ENCODE measurements at regions not wholly inside any gene's neighbourhood (a gene's known extent, or its start where the extent isn't known, plus 50 kb on each side); places are given as distances from the start of the nearest gene placed in this dataset.

DNA sequence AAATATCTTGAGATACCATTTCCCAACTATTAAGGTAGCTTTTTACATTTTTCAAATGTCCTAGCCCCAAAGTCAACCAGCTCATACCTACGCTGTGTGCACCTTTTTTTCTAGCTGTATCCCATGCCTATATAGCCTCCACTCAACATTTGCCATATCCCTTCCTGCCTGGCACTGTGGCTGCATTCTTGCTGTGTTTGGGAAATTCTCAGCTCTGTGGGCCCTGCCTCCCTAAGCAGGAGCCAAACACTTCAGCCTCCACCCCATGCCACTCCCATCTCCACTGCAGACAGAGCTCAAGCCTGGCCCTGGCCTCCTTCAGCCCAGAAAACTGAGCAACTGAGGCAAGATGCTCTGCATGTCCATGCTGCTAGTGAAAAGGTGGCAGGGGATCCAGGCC is 141.3 kb downstream of the RAB11FIP2 start:
- H3K4me1 ChIP-seq, result no peaks in the 10 kb centered on the region
- no peak for DNase-seq
- no peak overlapping the region for H3K4me3 ChIP-seq
- no peak overlapping the region for H3K27ac ChIP-seq
- H3K36me3 ChIP-seq, result no peaks in the 10 kb centered on the region
- TF ChIP-seq POLR2A (IDR thresholded peaks at IDR 0.05) (no peak), CTCF (IDR thresholded peaks at IDR 0.05) (no peak)
- H3K9me3 ChIP-seq, result no peaks in the 10 kb centered on the region
- peaks cover 0 to 14% (median 0%) of the 10 kb centered on the region in 4 donors for H3K27me3 ChIP-seq
- WGBS, 2 donors, result 65 to 95% methylated on average over 1 of the region's 1 CpG
- intact Hi-C loops (cut with DNase I), result no loop called here

DNA sequence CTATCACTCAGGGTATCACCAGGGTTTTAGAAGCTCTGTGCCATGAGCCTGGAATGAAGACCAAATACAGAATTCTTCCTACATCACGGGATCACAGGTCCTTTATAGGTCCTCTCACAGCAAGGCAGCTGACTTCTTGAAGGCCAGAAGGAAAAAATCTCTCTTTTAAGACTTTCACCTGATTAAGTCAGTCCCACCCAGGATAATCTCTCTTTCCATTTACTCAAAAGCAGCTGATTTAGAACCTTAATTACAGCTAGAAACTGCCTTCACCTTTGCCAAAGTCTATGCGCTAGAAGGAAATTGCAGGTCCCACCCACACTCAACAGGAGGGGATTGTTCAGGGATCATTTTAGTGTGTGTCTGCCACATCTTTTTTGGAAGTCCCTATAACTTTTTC is 135.1 kb downstream of the RAB11FIP2 start:
- Histone ChIP-seq H3K4me1 (no peaks in the 10 kb centered on the region), H3K9me3 (no peaks in the 10 kb centered on the region), H3K36me3 (no peaks in the 10 kb centered on the region), H3K27me3 (peaks cover 0 to 38% (median 0%) of the 10 kb centered on the region in 4 donors), H3K27ac (no peak overlapping the region), H3K4me3 (no peak overlapping the region)
- 30 to 61% methylated on average over 2 of the region's 2 CpGs for WGBS, 2 donors
- intact Hi-C loops (cut with DNase I), result no loop called here
- DNase-seq, result no peak
- no peak for TF ChIP-seq POLR2A (IDR thresholded peaks at IDR 0.05)
- TF ChIP-seq CTCF (IDR thresholded peaks at IDR 0.05), result no peak

DNA sequence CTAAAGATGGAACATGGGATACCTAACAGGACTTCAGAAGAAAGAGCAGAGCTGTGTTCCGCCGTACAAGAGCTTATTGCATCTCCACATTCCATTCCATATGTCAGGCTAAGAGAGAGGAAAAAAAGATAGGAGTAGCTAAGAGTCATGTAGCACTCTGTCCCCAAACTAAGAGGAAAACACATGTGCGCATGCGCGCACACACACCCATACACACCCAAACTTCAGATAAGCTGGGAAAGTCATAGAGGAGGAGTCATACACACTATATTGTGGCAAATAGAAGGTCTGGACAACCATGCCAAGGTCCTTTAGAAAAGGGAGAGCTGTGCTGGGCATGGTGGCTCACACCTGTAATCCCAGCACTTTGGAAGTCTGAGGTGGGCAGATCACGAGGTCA is 132.4 kb downstream of the RAB11FIP2 start:
- Histone ChIP-seq H3K4me3 (no peak overlapping the region), H3K9me3 (no peaks in the 10 kb centered on the region), H3K4me1 (no peaks in the 10 kb centered on the region), H3K36me3 (no peaks in the 10 kb centered on the region), H3K27ac (no peak overlapping the region), H3K27me3 (peaks cover 0 to 33% (median 0%) of the 10 kb centered on the region in 4 donors)
- TF ChIP-seq POLR2A (IDR thresholded peaks at IDR 0.05) (no peak), CTCF (IDR thresholded peaks at IDR 0.05) (no peak)
- intact Hi-C loops (cut with DNase I), result no loop called here
- no peak for DNase-seq
- 71 to 87% methylated on average over 6 of the region's 6 CpGs for WGBS, 2 donors

GRCh38 chr10:117920956-117921355 is 125.8 kb downstream of the RAB11FIP2 start:
- WGBS, 2 donors, result 71 to 90% methylated on average over 3 of the region's 3 CpGs
- no peak for TF ChIP-seq CTCF (IDR thresholded peaks at IDR 0.05)
- TF ChIP-seq POLR2A (IDR thresholded peaks at IDR 0.05), result no peak
- Histone ChIP-seq H3K27me3 (no peaks in the 10 kb centered on the region), H3K4me1 (no peaks in the 10 kb centered on the region), H3K36me3 (no peaks in the 10 kb centered on the region), H3K27ac (no peak overlapping the region), H3K9me3 (no peaks in the 10 kb centered on the region), H3K4me3 (no peak overlapping the region)
- no peak for DNase-seq
- intact Hi-C loops (cut with DNase I), result no loop called here

DNA sequence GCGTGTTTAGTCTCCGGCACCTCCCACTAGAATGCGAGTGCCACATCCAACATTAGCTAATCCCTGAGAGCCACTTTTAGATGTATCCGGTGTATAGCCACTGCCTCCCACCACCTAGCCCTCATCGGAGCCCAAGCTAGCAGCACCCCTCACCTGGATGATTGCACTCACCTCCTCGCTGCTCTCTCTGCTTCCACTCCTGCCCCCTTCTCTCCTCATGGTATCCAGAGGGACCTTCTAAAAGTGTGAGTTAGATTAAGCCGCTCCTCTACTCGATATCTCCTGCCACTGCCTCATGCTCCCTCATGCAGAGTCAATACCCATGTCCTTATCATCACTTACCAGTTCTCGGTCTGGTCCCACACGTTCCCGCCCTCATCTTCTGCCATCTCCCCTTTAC is 125.3 kb downstream of the RAB11FIP2 start:
- WGBS, 2 donors, result 85 to 88% methylated on average over 11 of the region's 11 CpGs
- Histone ChIP-seq H3K4me3 (no peak overlapping the region), H3K9me3 (no peaks in the 10 kb centered on the region), H3K27me3 (no peaks in the 10 kb centered on the region), H3K36me3 (no peaks in the 10 kb centered on the region), H3K27ac (no peak overlapping the region), H3K4me1 (no peaks in the 10 kb centered on the region)
- no peak for DNase-seq
- intact Hi-C loops (cut with DNase I), result no loop called here
- TF ChIP-seq CTCF (IDR thresholded peaks at IDR 0.05), result no peak
- TF ChIP-seq POLR2A (IDR thresholded peaks at IDR 0.05), result no peak

Data from esophagus squamous epithelium (tissue), 5 donors.